Stimulated activated CD4-positive, alpha-beta T cell treated with anti-CD3 and anti-CD28 coated beads, Interleukin-1b, Interleukin-23, amount 100 ng/mL, for 24 hours (primary cell): ENCODE measurements at regions not wholly inside any gene's neighbourhood (a gene's known extent, or its start where the extent isn't known, plus 50 kb on each side); places are given as distances from the start of the nearest gene placed in this dataset.
"Not testable (repeated sequence)": the region's sequence is repeated elsewhere in the genome, so short reads cannot be mapped to it uniquely, and the experiment has no call there.

Experiments
- DNase-seq, 4 experiments: peaks; one replicate each; pipeline ENCODE4 v3.0.0-alpha.2; 2020; ENCODE audit warnings: low read depth in 4 of 4, low spot score in 1 of 4

GRCh38 chr3:194860725-194861124, 175.0 kb downstream of the FAM43A start:
- no peak for DNase-seq

GRCh38 chr3:194861375-194861774, 175.7 kb downstream of the FAM43A start:
- no peak for DNase-seq

GRCh38 chr3:194865061-194865460, 179.4 kb downstream of the FAM43A start:
- no peak for DNase-seq

GRCh38 chr3:194865615-194866014, 179.9 kb downstream of the FAM43A start:
- DNase-seq, result no peak

GRCh38 chr3:194866236-194866635, 180.6 kb downstream of the FAM43A start:
- no peak for DNase-seq

GRCh38 chr3:194867270-194867983, 181.7 kb downstream of the FAM43A start:
- no peak for DNase-seq

- no peak for DNase-seq
These were observed 183.1 kb downstream of the FAM43A start for GRCh38 chr3:194868831-194869230.

- DNase-seq, result no peak
These were observed 183.9 kb downstream of the FAM43A start for GRCh38 chr3:194869482-194870169.

GRCh38 chr3:194870394-194871110, 184.9 kb downstream of the FAM43A start:
- no peak for DNase-seq

- DNase-seq, result no peak
These were observed 185.6 kb downstream of the FAM43A start for GRCh38 chr3:194871143-194871863.

- DNase-seq, result no peak
These were observed 186.4 kb downstream of the FAM43A start for GRCh38 chr3:194871864-194872668.

GRCh38 chr3:194872669-194872977, 186.9 kb downstream of the FAM43A start:
- DNase-seq, result no peak

GRCh38 chr3:194873474-194873873, 187.8 kb downstream of the FAM43A start:
- not testable (repeated sequence) for DNase-seq

GRCh38 chr3:194874206-194874605, 188.5 kb downstream of the FAM43A start:
- no peak for DNase-seq

GRCh38 chr3:194874783-194875182, 189.1 kb downstream of the FAM43A start:
- DNase-seq, result no peak

- DNase-seq, result no peak
These were observed 190.1 kb downstream of the FAM43A start for GRCh38 chr3:194875581-194876402.

GRCh38 chr3:194876403-194877095, 190.9 kb downstream of the FAM43A start:
- no peak for DNase-seq

- no peak for DNase-seq
These were observed 191.8 kb downstream of the FAM43A start for GRCh38 chr3:194877291-194878119.
